DMS53 treated with DMSO at 0.1 percent for 48 hours (cell line): ENCODE measurements at regions not wholly inside any gene's neighbourhood (a gene's known extent, or its start where the extent isn't known, plus 50 kb on each side); places are given as distances from the start of the nearest gene placed in this dataset.
"Not testable (repeated sequence)": the region's sequence is repeated elsewhere in the genome, so short reads cannot be mapped to it uniquely, and the experiment has no call there.

ENCODE experiments used
- DNase-seq: peaks from one replicate; lab custom pipeline; 2025; ENCODE audit not compliant: unreplicated experiment; lab: John Stamatoyannopoulos, UW

- no peak for DNase-seq
Measured at GRCh38 chr11:114928260-114928870, 250.0 kb downstream of the NXPE2 start.

- no peak for DNase-seq
Measured at GRCh38 chr11:114929351-114930000, 251.1 kb downstream of the NXPE2 start.

- no peak for DNase-seq
Measured at GRCh38 chr11:114938799-114939198, 260.5 kb downstream of the NXPE2 start.

- no peak for DNase-seq
Measured at GRCh38 chr11:114942207-114942606, 263.9 kb downstream of the NXPE2 start.

- DNase-seq = no peak
Measured at GRCh38 chr11:114949614-114950351, 271.5 kb downstream of the NXPE2 start.

GRCh38 chr11:114953039-114953438 is 274.7 kb downstream of the NXPE2 start:
- peak; percentile 33 for DNase-seq

- no peak for DNase-seq
Measured at GRCh38 chr11:114955923-114956322, 277.6 kb downstream of the NXPE2 start.

- DNase-seq = no peak
Measured at GRCh38 chr11:114956566-114956965, 278.2 kb downstream of the NXPE2 start.

GRCh38 chr11:114959953-114960505 is 281.7 kb downstream of the NXPE2 start:
- DNase-seq = no peak

- not testable (repeated sequence) for DNase-seq
Measured at GRCh38 chr11:114960819-114961218, 282.5 kb downstream of the NXPE2 start.

- DNase-seq = no peak
Measured at GRCh38 chr11:114964676-114965214, 286.4 kb downstream of the NXPE2 start.

GRCh38 chr11:114970927-114971645 is 292.8 kb downstream of the NXPE2 start:
- DNase-seq = no peak

GRCh38 chr11:114972105-114972504 is 293.8 kb downstream of the NXPE2 start:
- DNase-seq = no peak

GRCh38 chr11:114977651-114978050 is 299.3 kb downstream of the NXPE2 start:
- no peak for DNase-seq

GRCh38 chr11:114982141-114982540 is 303.8 kb downstream of the NXPE2 start:
- peak; percentile 53 for DNase-seq

GRCh38 chr11:114984611-114985163 is 306.4 kb downstream of the NXPE2 start:
- DNase-seq = no peak

GRCh38 chr11:114986365-114986764 is 308.0 kb downstream of the NXPE2 start:
- DNase-seq = no peak

GRCh38 chr11:114987186-114987760 is 308.9 kb downstream of the NXPE2 start:
- DNase-seq = no peak

GRCh38 chr11:114988644-114989043 is 310.3 kb downstream of the NXPE2 start:
- no peak for DNase-seq

GRCh38 chr11:114989536-114989935 is 311.2 kb downstream of the NXPE2 start:
- no peak for DNase-seq
